ENCODE measurements at regions not wholly inside any gene's neighbourhood (a gene's known extent, or its start where the extent isn't known, plus 50 kb on each side); places are given as distances from the start of the nearest gene placed in this dataset.

DNA sequence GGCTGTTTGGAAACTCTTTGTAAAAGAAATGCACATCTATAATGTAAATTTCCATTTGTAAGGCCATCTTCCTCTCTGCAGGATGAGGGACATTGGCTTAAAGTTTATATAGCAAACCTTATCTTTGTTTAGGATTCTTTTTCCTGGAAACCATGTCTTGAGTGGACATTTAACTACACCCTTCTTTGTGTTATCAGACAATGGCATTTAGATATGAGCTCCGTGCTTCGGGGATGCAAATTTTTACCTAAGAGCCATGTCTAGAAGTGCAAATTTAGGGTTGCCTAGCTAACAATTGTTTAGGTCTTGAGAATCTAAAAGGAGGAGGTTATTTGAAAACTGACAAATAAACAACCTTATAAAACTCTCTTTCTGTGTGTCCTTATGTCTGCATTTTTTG lies 623.8 kb downstream of the MMUT start:
- H3K4me1 Mint-ChIP-seq = no peaks in the 10 kb centered on the region
- H3K36me3 Mint-ChIP-seq = peaks cover 0 to 6% (median 0%) of the 10 kb centered on the region in 3 donors
- no peak overlapping the region for H3K27ac Mint-ChIP-seq
- no peak for ATAC-seq
- POLR2A ChIA-PET = no interaction called here
- H3K9me3 Mint-ChIP-seq = peaks cover 14 to 44% (median 23%) of the 10 kb centered on the region in 9 donors
- H3K4me3 Mint-ChIP-seq = no peak overlapping the region
- no peaks in the 10 kb centered on the region for H3K27me3 Mint-ChIP-seq
- DNase-seq = no peak

DNA sequence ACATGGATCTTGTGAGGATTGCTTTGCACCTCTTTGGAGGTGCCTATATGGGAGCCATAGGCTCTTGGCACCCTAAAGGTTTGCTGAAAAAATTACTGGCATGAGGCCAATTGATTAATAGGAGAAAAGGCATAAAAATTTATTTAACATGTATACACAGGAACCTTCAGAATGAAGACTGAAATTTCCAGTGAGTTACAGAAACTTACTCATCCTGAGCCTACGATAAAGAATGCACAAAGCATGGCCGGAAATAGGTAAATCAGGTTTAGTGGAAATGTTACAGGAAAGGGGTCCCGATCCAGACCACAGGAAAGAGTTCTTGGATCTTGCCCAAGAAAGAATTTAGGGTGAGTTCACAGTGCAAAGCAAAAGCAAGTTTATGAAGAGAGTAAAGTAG lies 625.3 kb downstream of the MMUT start:
- ATAC-seq (no peak), DNase-seq (no peak)
- H3K9me3 Mint-ChIP-seq = peaks cover 13 to 40% (median 23%) of the 10 kb centered on the region in 9 donors
- H3K36me3 Mint-ChIP-seq = peaks cover 0 to 6% (median 0%) of the 10 kb centered on the region in 3 donors
- H3K4me1 Mint-ChIP-seq = no peaks in the 10 kb centered on the region
- H3K27me3 Mint-ChIP-seq = no peaks in the 10 kb centered on the region
- no peak overlapping the region for H3K27ac Mint-ChIP-seq
- H3K4me3 Mint-ChIP-seq = no peak overlapping the region
- POLR2A ChIA-PET = no interaction called here

DNA sequence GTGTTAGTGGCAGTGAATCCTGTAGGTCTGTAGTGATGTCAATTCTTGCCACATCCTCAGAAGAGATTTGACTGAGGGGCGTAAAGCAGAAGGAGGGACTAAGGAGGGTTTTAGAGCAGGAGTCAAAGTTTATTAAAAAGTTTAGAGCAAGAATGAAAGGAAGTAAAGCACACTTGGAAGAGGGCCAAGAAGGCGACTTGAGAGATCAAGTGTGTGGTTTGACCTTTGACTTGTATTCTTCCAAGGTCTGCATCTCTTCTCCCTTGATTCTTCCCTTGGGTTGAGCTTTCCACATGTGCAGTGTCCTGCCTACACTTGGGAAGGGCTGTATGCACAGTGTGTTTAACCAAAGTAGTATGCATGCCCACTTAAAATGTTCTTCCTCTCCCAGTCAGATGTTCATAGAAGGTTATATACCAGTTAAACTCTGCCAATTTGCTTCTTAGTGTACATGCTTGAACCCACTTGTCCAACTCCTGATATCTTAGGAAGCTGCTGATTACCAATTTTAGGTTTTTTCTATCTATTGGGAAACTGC lies 627.6 kb downstream of the MMUT start:
- Mint-ChIP-seq H3K9me3 (peaks cover 6 to 17% (median 8%) of the 10 kb centered on the region in 9 donors), H3K4me3 (no peak overlapping the region), H3K36me3 (no peaks in the 10 kb centered on the region), H3K4me1 (no peaks in the 10 kb centered on the region), H3K27ac (no peak overlapping the region), H3K27me3 (no peaks in the 10 kb centered on the region)
- ATAC-seq (no peak), DNase-seq (no peak)
- POLR2A ChIA-PET = no interaction called here

DNA sequence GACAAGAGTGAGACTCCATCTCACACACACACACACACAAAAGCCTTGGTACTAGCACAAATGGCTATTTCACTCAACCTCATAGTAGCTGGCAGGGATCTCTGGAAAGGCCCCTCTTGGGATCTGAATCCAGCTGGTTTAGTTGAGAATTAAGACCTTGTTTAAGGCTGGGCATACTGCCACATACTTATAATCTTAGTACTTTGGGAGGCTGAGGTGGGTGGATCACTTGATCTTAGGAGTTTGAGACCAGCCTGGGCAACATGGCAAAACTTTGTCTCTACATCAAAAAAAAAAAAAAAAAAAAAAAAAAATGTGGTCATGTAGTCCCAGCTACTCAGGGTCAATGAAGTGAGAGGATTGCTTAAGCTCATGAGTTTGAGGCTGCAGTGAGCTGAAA lies 628.3 kb downstream of the MMUT start:
- Mint-ChIP-seq H3K36me3 (no peaks in the 10 kb centered on the region), H3K27me3 (no peaks in the 10 kb centered on the region), H3K4me1 (no peaks in the 10 kb centered on the region), H3K27ac (no peak overlapping the region), H3K4me3 (no peak overlapping the region), H3K9me3 (peaks cover 0 to 10% (median 6%) of the 10 kb centered on the region in 9 donors)
- no peak for DNase-seq
- POLR2A ChIA-PET = no interaction called here
- no peak for ATAC-seq

DNA sequence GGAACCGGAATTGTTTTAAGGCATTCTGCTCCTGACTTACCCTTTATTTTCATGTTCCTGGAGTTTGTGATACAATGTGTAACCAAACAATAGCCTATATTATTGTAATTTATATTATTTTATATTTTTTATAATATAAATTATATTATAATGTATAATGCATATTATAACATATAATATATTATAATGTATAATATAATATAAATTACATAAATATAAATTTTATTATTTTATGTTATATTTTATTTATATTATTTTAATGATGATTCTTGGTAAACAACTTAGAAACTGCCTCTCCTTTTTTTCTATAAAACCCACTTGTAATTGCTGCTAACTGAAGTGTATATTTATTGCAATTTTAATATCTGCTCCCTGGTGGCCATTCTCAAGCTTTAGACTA lies 629.1 kb downstream of the MMUT start:
- ATAC-seq (no peak), DNase-seq (no peak)
- no peak overlapping the region for H3K27ac Mint-ChIP-seq
- peaks cover 0 to 10% (median 3%) of the 10 kb centered on the region in 9 donors for H3K9me3 Mint-ChIP-seq
- no peak overlapping the region for H3K4me3 Mint-ChIP-seq
- no peaks in the 10 kb centered on the region for H3K36me3 Mint-ChIP-seq
- POLR2A ChIA-PET = no interaction called here
- no peaks in the 10 kb centered on the region for H3K4me1 Mint-ChIP-seq
- no peaks in the 10 kb centered on the region for H3K27me3 Mint-ChIP-seq

DNA sequence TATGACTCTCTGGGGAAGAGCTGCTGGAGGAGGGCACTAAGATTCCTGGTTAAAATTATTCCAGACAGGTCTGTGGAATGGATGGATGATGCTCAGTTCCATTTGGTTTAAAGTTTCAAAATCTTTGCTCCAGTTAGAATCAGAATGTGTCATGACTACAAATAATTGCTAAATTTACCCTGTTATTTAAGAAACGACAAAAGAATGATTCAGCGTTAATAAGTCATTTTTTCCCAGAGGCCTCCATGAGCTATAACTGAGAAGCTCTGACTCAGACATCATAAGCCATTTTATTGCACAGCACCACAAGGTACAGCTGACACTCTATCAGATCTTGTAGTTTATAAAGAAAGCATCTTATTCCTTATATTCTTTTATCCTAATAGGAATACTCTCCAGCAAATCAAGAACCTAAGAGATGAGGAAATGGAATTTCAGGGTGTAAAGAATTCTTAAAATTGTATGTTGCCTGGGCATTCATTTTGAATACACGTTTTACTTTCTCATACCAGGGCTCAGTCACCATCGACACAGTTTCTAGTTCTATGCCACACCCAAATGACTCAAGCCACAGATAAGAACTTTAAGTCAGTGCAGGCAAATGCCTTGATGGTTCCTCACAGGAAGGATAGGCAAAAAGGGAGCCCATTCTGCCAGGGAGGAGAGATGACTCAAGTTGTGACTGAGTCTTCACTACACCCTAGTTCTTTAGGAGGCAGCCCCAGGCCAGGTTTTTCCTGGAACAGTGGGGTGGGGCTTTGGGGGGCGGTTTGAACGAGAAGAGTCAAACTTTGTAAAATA lies 636.0 kb downstream of the MMUT start:
- no peaks in the 10 kb centered on the region for H3K27me3 Mint-ChIP-seq
- no peak overlapping the region for H3K27ac Mint-ChIP-seq
- H3K4me3 Mint-ChIP-seq = no peak overlapping the region
- H3K36me3 Mint-ChIP-seq = no peaks in the 10 kb centered on the region
- no peak for ATAC-seq
- no peak for DNase-seq
- H3K4me1 Mint-ChIP-seq = no peaks in the 10 kb centered on the region
- POLR2A ChIA-PET = no interaction called here
- H3K9me3 Mint-ChIP-seq = peaks cover 0 to 21% (median 2%) of the 10 kb centered on the region in 9 donors

DNA sequence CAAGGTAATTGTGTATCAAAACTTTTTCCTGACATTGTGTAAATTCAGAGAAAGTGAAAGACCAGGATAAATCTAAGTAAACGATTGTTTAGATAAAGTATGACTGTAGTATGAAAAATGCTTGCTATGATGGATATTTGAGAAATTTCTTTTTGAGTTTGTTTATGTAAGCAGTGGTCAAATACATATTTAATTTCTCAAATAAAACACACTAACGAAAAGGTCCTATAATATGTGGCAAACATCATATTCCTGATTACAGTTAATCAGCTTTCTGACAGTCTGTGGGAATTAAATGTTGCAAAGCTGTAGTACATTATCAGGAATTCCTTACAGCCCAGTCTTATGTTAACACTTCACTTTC lies 636.9 kb downstream of the MMUT start:
- POLR2A ChIA-PET = no interaction called here
- DNase-seq (no peak), ATAC-seq (no peak)

DNA sequence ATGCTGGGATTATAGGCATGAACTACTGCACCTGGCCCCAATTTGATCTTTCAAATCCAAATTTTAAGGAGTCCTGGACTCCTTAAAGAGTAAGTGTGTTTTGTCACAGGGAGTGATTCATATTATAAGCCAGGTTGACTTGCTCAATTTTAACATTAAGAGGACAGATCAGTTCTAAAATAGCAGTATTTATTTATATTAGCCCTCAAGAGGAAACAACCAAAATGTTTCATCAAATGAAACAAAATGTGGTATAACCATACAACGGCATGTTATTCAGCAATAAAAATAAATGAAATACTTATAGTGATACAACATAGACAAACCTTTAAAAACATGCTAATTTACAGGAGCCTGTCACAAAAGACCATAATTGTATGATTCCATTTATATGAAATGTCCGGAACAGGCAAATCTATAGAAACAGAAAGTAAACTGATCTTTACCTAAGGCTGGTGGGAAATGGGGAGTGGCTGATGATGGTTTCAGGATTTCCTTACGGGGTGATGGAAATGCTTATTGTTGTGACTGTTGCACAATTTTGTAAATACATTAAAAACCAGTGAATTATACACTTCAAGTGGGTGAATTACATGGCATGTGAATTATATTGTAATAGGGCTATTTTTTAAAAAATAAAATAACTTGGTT lies 637.4 kb downstream of the MMUT start:
- no peaks in the 10 kb centered on the region for H3K4me1 Mint-ChIP-seq

More for the DNA sequence above, 636.9 kb downstream of the MMUT start:
- Mint-ChIP-seq H3K9me3 (peaks cover 0 to 25% (median 5%) of the 10 kb centered on the region in 9 donors), H3K27ac (no peak overlapping the region), H3K36me3 (no peaks in the 10 kb centered on the region), H3K4me1 (no peaks in the 10 kb centered on the region), H3K27me3 (no peaks in the 10 kb centered on the region), H3K4me3 (no peak overlapping the region)

DNA sequence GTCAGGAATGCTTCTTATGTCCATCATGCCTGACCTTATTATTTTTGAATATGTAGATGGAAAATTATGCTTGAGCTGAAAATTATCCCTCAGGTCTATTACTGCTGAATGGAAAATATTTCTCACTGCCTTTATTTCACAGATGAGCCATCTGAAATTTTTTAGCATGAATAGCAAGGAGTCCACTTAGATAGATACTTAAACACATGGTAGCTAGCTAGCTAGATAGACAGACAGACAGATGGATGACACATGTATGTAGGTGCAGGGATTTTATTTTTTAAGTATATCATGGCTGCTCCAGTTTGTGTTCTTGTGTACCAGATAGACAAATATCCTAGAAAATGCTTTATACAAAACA lies 645.0 kb downstream of the MMUT start:
- POLR2A ChIA-PET = no interaction called here
- H3K36me3 Mint-ChIP-seq = no peaks in the 10 kb centered on the region
- no peak overlapping the region for H3K27ac Mint-ChIP-seq

More for the DNA sequence above, 637.4 kb downstream of the MMUT start:
- Mint-ChIP-seq H3K27me3 (no peaks in the 10 kb centered on the region), H3K27ac (no peak overlapping the region), H3K36me3 (no peaks in the 10 kb centered on the region), H3K4me3 (no peak overlapping the region), H3K9me3 (peaks cover 0 to 25% (median 5%) of the 10 kb centered on the region in 9 donors)
- no peak for ATAC-seq
- no peak for DNase-seq
- POLR2A ChIA-PET = no interaction called here

DNA sequence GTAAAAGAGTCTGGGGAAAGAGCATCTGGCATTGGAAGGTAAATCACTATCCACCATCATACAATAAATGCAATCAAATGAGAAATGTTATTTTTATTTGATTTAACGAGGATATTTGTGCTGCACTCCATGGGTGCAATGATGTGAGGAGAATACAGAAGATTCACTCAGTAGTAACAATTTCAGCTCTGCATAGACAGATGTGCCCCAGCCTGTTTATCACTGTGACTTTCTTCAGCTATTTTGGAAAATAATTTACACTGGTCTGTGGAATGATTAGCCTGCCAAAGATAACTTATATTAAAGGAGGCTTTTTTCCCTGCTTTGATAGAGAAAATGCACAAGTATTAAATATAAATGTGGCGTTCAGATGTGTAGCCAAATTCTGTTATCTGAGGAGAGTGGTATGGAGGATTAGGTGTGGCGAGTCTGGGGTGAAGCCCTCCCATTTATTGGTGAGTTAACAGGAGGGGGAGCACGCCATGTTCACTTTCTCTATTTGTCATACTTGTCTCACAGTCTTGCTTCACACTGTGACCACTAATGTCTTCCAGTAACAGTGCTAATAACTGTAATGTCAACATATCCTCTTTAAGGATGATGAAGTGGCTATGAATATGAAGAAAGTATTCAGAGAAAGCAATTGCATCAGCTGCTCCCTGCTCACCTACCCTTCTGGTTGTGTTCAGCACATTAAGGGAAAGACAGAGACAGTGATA lies 645.6 kb downstream of the MMUT start:
- H3K4me1 Mint-ChIP-seq = no peaks in the 10 kb centered on the region
- H3K36me3 Mint-ChIP-seq = no peaks in the 10 kb centered on the region
- ATAC-seq = no peak
- no peak overlapping the region for H3K4me3 Mint-ChIP-seq
- peaks cover 0 to 11% (median 3%) of the 10 kb centered on the region in 9 donors for H3K9me3 Mint-ChIP-seq
- POLR2A ChIA-PET = no interaction called here
- no peak overlapping the region for H3K27ac Mint-ChIP-seq
- DNase-seq = no peak
- H3K27me3 Mint-ChIP-seq = no peaks in the 10 kb centered on the region

More for the DNA sequence above, 645.0 kb downstream of the MMUT start:
- ATAC-seq (no peak), DNase-seq (no peak)
- Mint-ChIP-seq H3K4me1 (no peaks in the 10 kb centered on the region), H3K27me3 (no peaks in the 10 kb centered on the region), H3K9me3 (peaks cover 0 to 14% (median 3%) of the 10 kb centered on the region in 9 donors), H3K4me3 (no peak overlapping the region)

DNA sequence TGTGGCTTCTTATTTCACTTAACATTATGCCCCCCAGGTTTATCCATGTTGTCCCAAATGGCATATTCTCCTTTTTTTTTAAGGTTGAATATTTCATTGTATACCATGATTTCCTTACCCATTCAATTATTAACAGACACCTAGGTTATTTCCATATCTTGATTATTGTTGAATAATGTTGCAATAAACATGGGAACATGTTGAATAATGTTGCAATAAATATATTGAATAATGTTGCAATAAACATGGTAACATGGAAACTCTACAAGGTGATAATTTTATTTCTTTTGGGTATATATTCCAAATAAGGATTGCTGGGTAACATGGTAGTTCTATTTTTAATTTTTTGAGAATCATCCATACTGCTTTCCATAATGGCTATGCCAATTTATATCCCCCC lies 648.1 kb downstream of the MMUT start:
- Mint-ChIP-seq H3K9me3 (peaks cover 0 to 5% (median 3%) of the 10 kb centered on the region in 9 donors), H3K4me3 (no peak overlapping the region), H3K36me3 (no peaks in the 10 kb centered on the region), H3K4me1 (no peaks in the 10 kb centered on the region), H3K27ac (no peak overlapping the region), H3K27me3 (no peaks in the 10 kb centered on the region)
- DNase-seq (no peak), ATAC-seq (no peak)
- POLR2A ChIA-PET = no interaction called here

DNA sequence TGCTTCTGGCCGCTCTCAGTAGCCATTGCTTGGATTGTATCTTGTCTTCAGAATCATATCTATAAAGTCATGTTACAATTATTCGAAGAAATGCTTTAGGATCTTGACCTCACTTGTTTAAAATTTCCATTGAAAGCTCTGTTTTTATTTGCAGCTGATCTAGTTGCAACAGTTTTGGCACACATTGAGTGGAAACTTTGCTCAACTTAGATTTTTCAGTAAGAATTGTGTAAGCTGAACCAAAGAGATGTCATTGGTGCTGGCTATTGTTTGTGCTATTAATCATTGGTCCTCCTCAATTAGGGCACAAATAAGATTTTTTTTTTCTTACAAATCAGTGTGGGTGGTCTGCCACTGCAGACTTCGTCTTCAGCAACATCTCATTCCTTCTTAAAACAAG lies 649.2 kb downstream of the MMUT start:
- Mint-ChIP-seq H3K36me3 (no peaks in the 10 kb centered on the region), H3K4me3 (no peak overlapping the region), H3K27ac (no peak overlapping the region), H3K27me3 (no peaks in the 10 kb centered on the region), H3K4me1 (no peaks in the 10 kb centered on the region), H3K9me3 (peaks cover 0 to 7% (median 0%) of the 10 kb centered on the region in 9 donors)
- POLR2A ChIA-PET = no interaction called here
- ATAC-seq (no peak), DNase-seq (no peak)

DNA sequence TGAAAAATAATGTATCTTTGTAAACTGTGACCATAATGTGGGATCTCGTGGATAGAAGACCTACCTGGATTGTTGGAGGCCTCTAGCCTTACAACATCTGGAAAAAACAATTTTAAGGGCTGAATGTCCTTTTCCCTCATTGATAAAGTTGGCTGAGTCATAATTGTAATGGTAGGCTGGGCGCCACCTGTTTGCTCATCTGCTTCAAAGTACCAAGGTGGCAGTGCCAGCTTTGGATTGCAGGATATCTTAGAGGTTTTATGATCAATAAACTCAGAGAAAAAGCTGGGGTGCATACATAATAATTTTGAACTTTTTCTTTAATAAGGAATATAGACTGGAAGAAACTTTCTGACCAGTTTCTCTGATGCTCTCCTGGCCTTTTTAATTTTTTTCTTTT lies 653.4 kb downstream of the MMUT start:
- no peaks in the 10 kb centered on the region for H3K27me3 Mint-ChIP-seq

More for the DNA sequence above, 653.4 kb downstream of the MMUT start:
- H3K9me3 Mint-ChIP-seq = peaks cover 0 to 15% (median 0%) of the 10 kb centered on the region in 9 donors
- no peaks in the 10 kb centered on the region for H3K4me1 Mint-ChIP-seq
- no peak overlapping the region for H3K27ac Mint-ChIP-seq
- H3K36me3 Mint-ChIP-seq = no peaks in the 10 kb centered on the region
- H3K4me3 Mint-ChIP-seq = no peak overlapping the region
- POLR2A ChIA-PET = no interaction called here
- ATAC-seq (no peak), DNase-seq (no peak)

All from naive thymus-derived CD8-positive, alpha-beta T cell (primary cell).